Retina (tissue), 1 donor: ENCODE measurements at regions not wholly inside any gene's neighbourhood (a gene's known extent, or its start where the extent isn't known, plus 50 kb on each side); places are given as distances from the start of the nearest gene placed in this dataset.
A peak's percentile ranks its signal among the peaks of the same experiment; 100 is the strongest.
"Not testable (repeated sequence)": the region's sequence is repeated elsewhere in the genome, so short reads cannot be mapped to it uniquely, and the experiment has no call there.

ENCODE experiments used
- DNase-seq: peaks from one replicate; pipeline ENCODE4 v3.0.0-alpha.2; 2016

- no peak for DNase-seq
Measured at GRCh38 chr5:114790403-114790792, 379.3 kb downstream of the TRIM36 start.

- no peak for DNase-seq
Measured at GRCh38 chr5:114789773-114790402, 379.8 kb downstream of the TRIM36 start.

GRCh38 chr5:114782869-114783268 is 386.8 kb downstream of the TRIM36 start:
- no peak for DNase-seq

- DNase-seq = no peak
Measured at GRCh38 chr5:114782177-114782576, 387.5 kb downstream of the TRIM36 start.

GRCh38 chr5:114780290-114780689 is 389.4 kb downstream of the TRIM36 start:
- no peak for DNase-seq

- no peak for DNase-seq
Measured at GRCh38 chr5:114744406-114744805, 382.5 kb downstream of the KCNN2 start.

GRCh38 chr5:114734238-114734637 is 372.4 kb downstream of the KCNN2 start:
- no peak for DNase-seq

- no peak for DNase-seq
Measured at GRCh38 chr5:114729986-114730385, 368.1 kb downstream of the KCNN2 start.

- peak; percentile 47 for DNase-seq
Measured at GRCh38 chr5:114727358-114727757, 365.5 kb downstream of the KCNN2 start.

GRCh38 chr5:114726131-114726530 is 364.3 kb downstream of the KCNN2 start:
- no peak for DNase-seq

GRCh38 chr5:114719268-114719667 is 357.4 kb downstream of the KCNN2 start:
- no peak for DNase-seq

- DNase-seq = no peak
Measured at GRCh38 chr5:114716955-114717354, 355.1 kb downstream of the KCNN2 start.

- not testable (repeated sequence) for DNase-seq
Measured at GRCh38 chr5:114704225-114704893, 342.5 kb downstream of the KCNN2 start.

- no peak for DNase-seq
Measured at GRCh38 chr5:114702731-114703130, 340.9 kb downstream of the KCNN2 start.

- no peak for DNase-seq
Measured at GRCh38 chr5:114702136-114702535, 340.3 kb downstream of the KCNN2 start.

GRCh38 chr5:114700823-114701222 is 339.0 kb downstream of the KCNN2 start:
- DNase-seq = no peak

GRCh38 chr5:114695292-114695904 is 333.5 kb downstream of the KCNN2 start:
- DNase-seq = no peak

GRCh38 chr5:114686356-114686755 is 324.5 kb downstream of the KCNN2 start:
- DNase-seq = no peak

GRCh38 chr5:114678778-114679177 is 316.9 kb downstream of the KCNN2 start:
- no peak for DNase-seq

GRCh38 chr5:114665551-114665950 is 303.7 kb downstream of the KCNN2 start:
- DNase-seq = no peak

GRCh38 chr5:114660791-114661190 is 298.9 kb downstream of the KCNN2 start:
- DNase-seq = no peak

- DNase-seq = no peak
Measured at GRCh38 chr5:114658194-114658593, 296.3 kb downstream of the KCNN2 start.

GRCh38 chr5:114657342-114658130 is 295.7 kb downstream of the KCNN2 start:
- no peak for DNase-seq

- no peak for DNase-seq
Measured at GRCh38 chr5:114649878-114650277, 288.0 kb downstream of the KCNN2 start.
